H1 (cell line): ENCODE measurements at regions not wholly inside any gene's neighbourhood (a gene's known extent, or its start where the extent isn't known, plus 50 kb on each side); places are given as distances from the start of the nearest gene placed in this dataset.

Source experiments
- NRF1 ChIP-seq: IDR thresholded peaks from 2 replicates; pipeline ENCODE4 v1.6.1; 2011; ENCODE audit warnings: mild to moderate bottlenecking, low read depth, low read length, improper control_type of control experiment
- TF ChIP-seq, protein P1 (sequence below): IDR thresholded peaks from 2 replicates; pipeline ENCODE4 v1.6.1; 2012; ENCODE audit warnings: low read length, inconsistent platforms

DNA sequence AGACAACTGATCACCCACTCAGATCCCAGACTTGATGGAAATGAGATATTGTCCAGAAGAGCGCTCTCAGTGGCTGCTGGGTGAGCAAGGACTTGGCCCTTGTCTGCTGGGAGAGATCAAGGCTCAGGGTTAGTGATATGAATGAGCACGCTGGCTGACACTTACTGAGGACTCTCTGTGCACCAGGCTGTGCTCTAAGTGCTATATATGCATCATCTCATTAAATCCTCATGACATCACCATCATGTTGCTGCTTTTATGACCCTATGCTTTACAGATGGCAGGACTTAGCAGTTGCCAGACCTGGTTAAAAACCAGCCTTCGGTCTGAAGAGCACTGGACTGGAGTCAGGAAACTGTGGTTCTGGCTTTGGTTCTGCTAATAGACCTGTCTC, 260.9 kb downstream of the VRK1 start (continued):
- TF ChIP-seq NRF1: no peak
- TF ChIP-seq, protein P1, sequence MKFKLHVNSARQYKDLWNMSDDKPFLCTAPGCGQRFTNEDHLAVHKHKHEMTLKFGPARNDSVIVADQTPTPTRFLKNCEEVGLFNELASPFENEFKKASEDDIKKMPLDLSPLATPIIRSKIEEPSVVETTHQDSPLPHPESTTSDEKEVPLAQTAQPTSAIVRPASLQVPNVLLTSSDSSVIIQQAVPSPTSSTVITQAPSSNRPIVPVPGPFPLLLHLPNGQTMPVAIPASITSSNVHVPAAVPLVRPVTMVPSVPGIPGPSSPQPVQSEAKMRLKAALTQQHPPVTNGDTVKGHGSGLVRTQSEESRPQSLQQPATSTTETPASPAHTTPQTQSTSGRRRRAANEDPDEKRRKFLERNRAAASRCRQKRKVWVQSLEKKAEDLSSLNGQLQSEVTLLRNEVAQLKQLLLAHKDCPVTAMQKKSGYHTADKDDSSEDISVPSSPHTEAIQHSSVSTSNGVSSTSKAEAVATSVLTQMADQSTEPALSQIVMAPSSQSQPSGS: no peak
